AG04449 (cell line): ENCODE measurements at regions not wholly inside any gene's neighbourhood (a gene's known extent, or its start where the extent isn't known, plus 50 kb on each side); places are given as distances from the start of the nearest gene placed in this dataset.

Source experiments
- CTCF ChIA-PET: fragments of 350-600 bp; formaldehyde crosslinking; extraction: SDS; loops from one replicate; lab custom pipeline; 2021; ENCODE audit warnings: antibody characterized with exemption; lab: Yijun Ruan, JAX
- POLR2A ChIA-PET: fragments of 400-600, 350-600 bp; formaldehyde crosslinking; extraction: SDS; loops from one replicate; lab custom pipeline; 2020; ENCODE audit warnings: antibody characterized with exemption, inconsistent platforms; lab: Yijun Ruan, JAX
- DNase-seq: peaks from one replicate; pipeline ENCODE4 v3.0.0-alpha.2; 2010; ENCODE audit warnings: low read depth, low spot score
- H3K4me3 ChIP-seq: 2 replicates; pipeline ENCODE4 v1.5.1; 2011; ENCODE audit warnings: low read depth, mild to moderate bottlenecking, control low read depth, low read length
- TF ChIP-seq, protein P1 (sequence below): IDR thresholded peaks from one replicate; pipeline ENCODE4 v1.5.1; 2011; ENCODE audit warnings: mild to moderate bottlenecking, moderate library complexity, low read length, control low read depth, inconsistent platforms; ENCODE audit not compliant: insufficient read depth; ENCODE audit errors: missing control alignments

DNA sequence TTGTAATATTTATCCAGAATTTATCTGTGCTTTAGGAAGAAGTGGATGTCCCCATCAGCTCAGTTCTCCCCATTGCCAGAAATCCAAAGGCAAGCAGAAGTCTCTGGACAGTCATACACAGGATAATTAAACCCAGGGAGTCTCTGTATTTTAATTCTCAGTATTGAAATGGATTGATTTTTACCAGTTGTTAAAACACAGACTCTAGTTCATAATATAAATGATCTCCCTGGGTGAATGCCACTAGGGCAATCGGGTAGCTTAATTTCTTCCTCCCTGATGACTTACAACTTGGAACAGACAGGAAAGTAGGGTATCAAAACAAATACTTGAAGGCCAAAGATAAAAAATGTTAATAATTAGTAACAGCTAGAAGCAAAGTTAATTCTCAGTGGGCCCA lies 66.5 kb upstream of the DAP start:
- TF ChIP-seq, protein P1, sequence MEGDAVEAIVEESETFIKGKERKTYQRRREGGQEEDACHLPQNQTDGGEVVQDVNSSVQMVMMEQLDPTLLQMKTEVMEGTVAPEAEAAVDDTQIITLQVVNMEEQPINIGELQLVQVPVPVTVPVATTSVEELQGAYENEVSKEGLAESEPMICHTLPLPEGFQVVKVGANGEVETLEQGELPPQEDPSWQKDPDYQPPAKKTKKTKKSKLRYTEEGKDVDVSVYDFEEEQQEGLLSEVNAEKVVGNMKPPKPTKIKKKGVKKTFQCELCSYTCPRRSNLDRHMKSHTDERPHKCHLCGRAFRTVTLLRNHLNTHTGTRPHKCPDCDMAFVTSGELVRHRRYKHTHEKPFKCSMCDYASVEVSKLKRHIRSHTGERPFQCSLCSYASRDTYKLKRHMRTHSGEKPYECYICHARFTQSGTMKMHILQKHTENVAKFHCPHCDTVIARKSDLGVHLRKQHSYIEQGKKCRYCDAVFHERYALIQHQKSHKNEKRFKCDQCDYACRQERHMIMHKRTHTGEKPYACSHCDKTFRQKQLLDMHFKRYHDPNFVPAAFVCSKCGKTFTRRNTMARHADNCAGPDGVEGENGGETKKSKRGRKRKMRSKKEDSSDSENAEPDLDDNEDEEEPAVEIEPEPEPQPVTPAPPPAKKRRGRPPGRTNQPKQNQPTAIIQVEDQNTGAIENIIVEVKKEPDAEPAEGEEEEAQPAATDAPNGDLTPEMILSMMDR = no peak
- H3K4me3 ChIP-seq = no peak overlapping the region
- ChIA-PET POLR2A (interaction anchor here (0.8 kb wide), 1 partner anchor 9 kb away, joined by 3 read pairs; no protein-coding TSS in a partner anchor), CTCF (interaction anchor here (0.8 to 3.1 kb wide), 4 partner anchors 12 to 37 kb away, joined by 4 to 11 read pairs (median 6); no protein-coding TSS in a partner anchor)
- DNase-seq = no peak

DNA sequence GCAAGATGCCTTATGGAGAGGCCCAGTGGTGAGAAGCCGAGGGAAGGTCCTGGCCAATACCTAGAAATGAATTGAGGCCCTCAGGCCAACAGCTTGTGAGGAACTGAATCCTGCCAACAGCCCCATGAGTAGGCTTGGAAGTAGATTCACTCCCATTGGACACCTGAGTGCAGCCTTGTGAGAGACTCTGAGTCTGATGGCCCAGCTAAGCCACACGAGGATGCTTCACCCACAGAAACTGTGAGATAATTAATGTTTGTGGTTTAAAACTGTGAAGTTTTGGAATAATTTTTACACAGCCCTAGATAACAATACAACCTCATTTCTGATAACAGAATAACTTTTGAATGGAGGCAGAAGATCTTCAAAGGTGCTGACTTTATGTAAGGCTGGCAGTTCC lies 65.9 kb upstream of the DAP start:
- no peak overlapping the region for H3K4me3 ChIP-seq
- POLR2A ChIA-PET = interaction anchor here (0.8 kb wide), 1 partner anchor 10 kb away, joined by 3 read pairs; no protein-coding TSS in a partner anchor
- TF ChIP-seq, protein P1 = no peak
- CTCF ChIA-PET = interaction anchor here (0.8 to 3.1 kb wide), 5 partner anchors 11 to 37 kb away, joined by 4 to 11 read pairs (median 6); no protein-coding TSS in a partner anchor
- DNase-seq = no peak

DNA sequence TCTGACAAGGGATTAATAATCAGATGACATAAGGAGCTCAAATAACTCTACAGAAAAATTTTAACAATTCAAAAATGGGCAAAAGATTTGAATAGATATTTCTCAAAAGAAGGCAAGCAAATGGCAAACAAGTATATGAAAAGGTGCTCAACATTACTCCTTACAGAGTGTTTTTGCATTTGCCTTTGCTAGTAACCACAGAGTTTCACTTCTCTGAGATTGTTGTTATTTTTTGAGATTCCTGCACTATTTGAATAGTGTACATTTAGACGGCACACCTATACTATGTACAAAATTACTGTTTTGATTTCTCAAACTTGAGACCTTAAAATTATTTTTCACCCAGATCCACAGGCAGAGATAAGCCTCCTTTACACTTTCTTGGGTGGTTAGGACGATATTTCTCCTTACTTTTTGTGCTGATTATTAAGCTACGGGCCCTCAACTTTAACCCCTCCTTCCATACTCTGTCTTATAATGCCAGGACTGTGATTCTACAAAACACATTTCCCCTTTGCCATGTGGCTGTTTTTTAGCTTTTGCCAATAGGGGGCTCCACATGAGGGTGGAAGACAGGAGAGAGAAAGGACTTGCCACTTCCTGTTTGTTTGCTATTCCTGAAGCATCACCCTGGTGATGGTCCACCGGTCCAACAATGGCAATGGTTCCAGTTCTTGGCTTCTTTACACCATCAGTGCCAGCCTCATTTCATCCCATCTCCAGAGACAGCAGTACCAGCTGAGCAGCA lies 65.0 kb upstream of the DAP start:
- H3K4me3 ChIP-seq = no peak overlapping the region
- ChIA-PET POLR2A (no interaction called here), CTCF (interaction anchor here (0.9 to 3.1 kb wide), 4 partner anchors 10 to 38 kb away, joined by 3 to 11 read pairs (median 6); no protein-coding TSS in a partner anchor)
- DNase-seq = no peak
- TF ChIP-seq, protein P1 = no peak

DNA sequence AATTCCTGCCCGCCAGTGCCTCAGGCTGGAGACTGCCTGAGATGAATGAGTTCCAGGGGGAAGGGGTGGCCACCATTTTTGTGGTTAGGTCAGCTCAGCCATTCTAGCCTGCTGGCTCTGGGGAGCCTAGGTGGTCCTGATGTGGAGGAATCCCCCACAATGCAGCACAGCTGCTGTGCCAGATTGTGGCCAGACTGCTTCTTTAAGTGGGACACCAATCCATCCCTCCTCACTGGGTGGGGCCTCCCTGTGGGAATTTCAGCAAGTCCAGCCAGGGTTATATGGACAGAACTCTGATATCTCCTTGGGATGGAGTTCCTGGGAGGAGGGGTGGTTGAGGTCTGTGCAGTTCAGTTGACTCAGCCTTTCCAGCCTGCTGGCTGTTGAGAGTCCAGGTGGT lies 51.2 kb upstream of the DAP start:
- no peak for DNase-seq
- no peak overlapping the region for H3K4me3 ChIP-seq
- POLR2A ChIA-PET = no interaction called here
- TF ChIP-seq, protein P1 = no peak
- CTCF ChIA-PET = interaction anchor here (1.1 kb wide), 1 partner anchor 13 kb away, joined by 3 read pairs; no protein-coding TSS in a partner anchor
